Tibial nerve (tissue), 4 donors: ENCODE measurements at regions not wholly inside any gene's neighbourhood (a gene's known extent, or its start where the extent isn't known, plus 50 kb on each side); places are given as distances from the start of the nearest gene placed in this dataset. TPM values are rescaled to one million over a fixed set of nuclear protein-coding genes. Genes with fewer than 3 reads are reported as not detected.

Source experiments
- DNase-seq, 2 donors: peaks; one replicate each; pipeline ENCODE4 v3.0.0-alpha.2; 2019; ENCODE audit warnings: low spot score in 2 of 2
- H3K27ac ChIP-seq, 4 donors: fragments of 200-600 bp; sonication (generic) in 3 of 4; one replicate each; pipeline ENCODE4 v1.5.1; 2017 to 2019; ENCODE audit warnings: mild to moderate bottlenecking in 1 of 4
- H3K27me3 ChIP-seq, 2 donors: fragments of 200-600 bp; sonication (generic) in 1 of 2; one replicate each; pipeline versions ENCODE4 v1.5.1 to v1.6.0; 2017 to 2019
- H3K36me3 ChIP-seq, 3 donors: fragments of 200-600 bp; sonication (generic); one replicate each; pipeline ENCODE4 v1.5.1; 2018 to 2019
- H3K4me1 ChIP-seq, 4 donors: fragments of 200-600 bp; sonication (generic) in 3 of 4; one replicate each; pipeline ENCODE4 v1.5.1; 2017 to 2019
- H3K4me3 ChIP-seq, 4 donors: fragments of 200-600 bp; sonication (generic) in 3 of 4; one replicate each; pipeline ENCODE4 v1.5.1; 2017 to 2019; ENCODE audit warnings: mild to moderate bottlenecking in 1 of 4, moderate library complexity in 1 of 4
- H3K9me3 ChIP-seq, 4 donors: fragments of 200-600 bp; sonication (generic) in 3 of 4; one replicate each; pipeline ENCODE4 v1.5.1; 2017 to 2019
- CTCF ChIP-seq, 5 experiments: fragments of 200-600 bp in 3 of 5; fragments of 450-650 bp in 2 of 5; sonication (generic) in 3 of 5; IDR thresholded peaks; one replicate each; pipeline ENCODE4 v1.5.1; 2016 to 2019; ENCODE audit warnings: antibody characterized with exemption in 5 of 5, mild to moderate bottlenecking in 3 of 5, moderate library complexity in 2 of 5
- EP300 ChIP-seq, 2 donors: sonication (generic); formaldehyde crosslinking; IDR thresholded peaks; one replicate each; pipeline ENCODE4 v1.6.1; 2017; ENCODE audit warnings: antibody characterized with exemption in 2 of 2, mild to moderate bottlenecking in 1 of 2
- POLR2A ChIP-seq, 2 donors: fragments of 450-650 bp; IDR thresholded peaks; one replicate each; pipeline ENCODE4 v1.6.1; 2017; ENCODE audit warnings: antibody characterized with exemption in 2 of 2, mild to moderate bottlenecking in 2 of 2, moderate library complexity in 2 of 2
- WGBS, 2 donors: methylation state at CpG; one replicate each; pipeline ENCODE4 v1.1.5; 2018; 5-methylcytosine and 5-hydroxymethylcytosine counted together
- small RNA-seq: library from RNA; depleted of rRNA; stranded (forward); fragments of <200 nt; gene quantifications from one replicate; pipeline ENCODE3, GENCODE V24; 2016

- TF ChIP-seq CTCF (IDR thresholded peaks at IDR 0.05) (no peak), POLR2A (IDR thresholded peaks at IDR 0.05) (no peak), EP300 (IDR thresholded peaks at IDR 0.05) (no peak)
- H3K9me3 ChIP-seq, result peaks cover 0 to 5% (median 0%) of the 10 kb centered on the region in 4 donors
- no peak for DNase-seq
- 35 to 36% methylated on average over 3 of the region's 3 CpGs for WGBS, 2 donors
- no peaks in the 10 kb centered on the region for H3K4me1 ChIP-seq
- H3K4me3 ChIP-seq, result no peak overlapping the region
- H3K27me3 ChIP-seq, result no peaks in the 10 kb centered on the region
- no peak overlapping the region for H3K27ac ChIP-seq
- H3K36me3 ChIP-seq, result no peaks in the 10 kb centered on the region
Measured at GRCh38 chr5:7330256-7330655, 65.7 kb upstream of the ADCY2 start.

GRCh38 chr5:7331131-7331530, 64.8 kb upstream of the ADCY2 start:
- H3K4me3 ChIP-seq, result no peak overlapping the region
- no peak for DNase-seq
- H3K27me3 ChIP-seq, result no peaks in the 10 kb centered on the region
- peaks cover 0 to 8% (median 0%) of the 10 kb centered on the region in 4 donors for H3K9me3 ChIP-seq
- H3K36me3 ChIP-seq, result no peaks in the 10 kb centered on the region
- no peak overlapping the region for H3K27ac ChIP-seq
- whole genome bisulfite sequencing, 2 donors, result 26 to 33% methylated on average over 7 of the region's 7 CpGs
- H3K4me1 ChIP-seq, result no peaks in the 10 kb centered on the region
- TF ChIP-seq EP300 (IDR thresholded peaks at IDR 0.05), result no peak
- TF ChIP-seq CTCF (IDR thresholded peaks at IDR 0.05), result no peak
- no peak for TF ChIP-seq POLR2A (IDR thresholded peaks at IDR 0.05)

Small RNA genes lying in the stretch of these regions (small RNA-seq; reads per million reads assigned to genes)
- gene RF00017, result not detected
- gene RNA5SP176, result not detected
